GM18502 (cell line): ENCODE measurements at regions not wholly inside any gene's neighbourhood (a gene's known extent, or its start where the extent isn't known, plus 50 kb on each side); places are given as distances from the start of the nearest gene placed in this dataset.
"Not testable (repeated sequence)": the region's sequence is repeated elsewhere in the genome, so short reads cannot be mapped to it uniquely, and the experiment has no call there.

ENCODE experiments used
- ATAC-seq: cut with Tn5 transposase; IDR thresholded peaks from one replicate; pipeline ENCODE4 v1.9.1; 2021; ENCODE audit warnings: mild to moderate bottlenecking; ENCODE audit not compliant: unreplicated experiment, poor library complexity

GRCh38 chr9:104269996-104270963 is 176.2 kb downstream of the SMC2 start:
- ATAC-seq = no peak

DNA sequence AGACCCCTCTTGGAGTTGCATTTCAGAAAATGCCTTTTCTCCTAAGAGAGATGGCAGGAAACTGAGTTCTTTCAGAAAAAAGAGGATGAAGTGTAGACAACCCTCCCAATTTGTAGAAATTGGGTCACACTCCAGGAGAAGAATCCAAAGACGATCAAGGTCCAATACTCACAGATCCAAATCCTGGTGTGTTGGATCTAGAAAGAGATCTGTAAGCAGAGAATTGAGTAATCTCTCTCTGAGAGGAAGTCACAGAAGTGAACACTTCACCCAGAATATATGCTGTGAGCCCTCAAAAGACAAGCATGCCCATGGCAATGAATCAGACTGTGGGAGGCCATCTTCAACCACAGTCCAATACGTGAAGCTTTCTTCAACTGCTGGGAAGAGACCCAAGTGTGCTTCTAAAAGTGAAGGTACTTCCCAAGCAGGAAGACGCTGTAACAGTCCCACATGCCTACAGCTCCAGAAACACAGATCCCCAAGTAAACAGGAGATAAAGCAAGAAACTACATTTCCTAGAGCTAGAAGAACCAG is 182.7 kb downstream of the SMC2 start:
- ATAC-seq = no peak

DNA sequence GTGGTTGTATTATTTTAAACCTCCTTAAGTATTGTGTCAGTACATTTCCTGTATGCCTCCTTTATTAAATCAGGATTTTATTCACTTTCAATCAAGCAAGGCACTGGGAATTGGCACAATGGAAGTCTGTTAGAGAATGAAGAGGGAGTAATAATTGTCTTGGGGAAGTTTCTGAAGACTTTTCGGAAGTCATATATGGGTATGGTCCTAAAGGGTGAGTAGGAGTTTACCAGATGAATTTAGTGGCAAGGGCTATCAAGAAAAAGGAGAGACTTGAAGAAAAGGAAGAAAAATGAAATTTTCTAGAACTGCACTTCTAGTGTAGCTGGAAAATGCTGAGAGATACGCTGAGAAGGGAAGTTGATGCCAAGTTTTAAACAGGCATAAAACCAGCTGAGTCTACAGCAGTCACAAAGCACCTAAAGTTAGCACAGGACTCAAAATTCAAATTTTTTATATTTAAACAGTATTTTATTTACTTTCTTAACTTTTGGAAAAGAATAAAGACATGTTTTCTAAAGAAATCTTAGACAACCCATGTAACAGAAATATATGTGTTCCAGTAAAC is 184.9 kb downstream of the SMC2 start:
- no peak for ATAC-seq

DNA sequence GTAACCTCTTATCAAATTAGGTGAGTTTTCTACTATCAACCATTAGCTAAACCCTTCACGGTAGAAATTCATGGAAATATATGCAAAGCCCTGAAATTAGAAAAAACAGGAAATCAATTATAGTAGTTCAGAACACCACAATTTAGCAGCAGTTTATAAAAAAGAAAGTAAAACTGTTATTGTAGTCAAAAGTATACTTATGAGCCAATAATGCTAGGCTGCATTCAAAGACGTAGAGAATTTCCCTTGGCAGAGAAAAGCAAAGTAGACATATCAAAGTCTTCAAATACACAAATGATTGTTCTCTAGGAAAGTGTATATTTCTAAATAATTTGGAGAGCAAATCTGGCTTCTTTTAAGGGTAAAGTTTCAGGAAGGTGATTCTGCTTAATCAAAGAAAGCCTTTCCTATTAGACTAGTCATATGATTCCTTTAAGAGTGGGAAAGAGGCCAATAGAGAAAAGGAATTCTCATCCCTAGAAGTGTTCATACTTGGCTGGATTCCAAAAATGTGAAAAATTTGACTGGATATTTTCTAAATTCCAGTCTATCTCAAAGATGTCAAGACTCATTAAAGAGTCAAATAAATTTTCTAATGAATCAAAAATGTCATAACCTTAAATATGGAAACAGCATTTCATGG is 185.5 kb downstream of the SMC2 start:
- no peak for ATAC-seq

- no peak for ATAC-seq
These were observed 186.1 kb downstream of the SMC2 start for GRCh38 chr9:104280178-104280560.

- no peak for ATAC-seq
These were observed 186.6 kb downstream of the SMC2 start for GRCh38 chr9:104280711-104281110.

DNA sequence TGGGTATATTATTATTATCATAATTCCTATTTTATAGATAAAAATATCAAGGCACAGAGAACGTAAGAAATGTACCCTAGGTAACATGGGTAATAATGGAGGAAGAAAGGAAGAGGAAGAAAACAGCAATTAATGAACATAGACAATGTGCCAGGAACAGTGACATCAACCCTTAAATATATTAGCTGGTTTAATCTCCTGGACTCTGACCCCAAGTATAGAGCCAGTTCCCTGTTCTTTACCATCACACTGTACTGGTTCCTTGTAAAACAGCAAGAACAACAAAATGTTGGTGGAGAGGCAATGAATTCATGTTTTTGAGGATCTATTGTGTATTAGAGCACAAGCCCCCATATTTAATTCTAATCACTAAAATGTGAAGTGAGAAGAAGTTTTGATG is 192.1 kb downstream of the SMC2 start:
- no peak for ATAC-seq

DNA sequence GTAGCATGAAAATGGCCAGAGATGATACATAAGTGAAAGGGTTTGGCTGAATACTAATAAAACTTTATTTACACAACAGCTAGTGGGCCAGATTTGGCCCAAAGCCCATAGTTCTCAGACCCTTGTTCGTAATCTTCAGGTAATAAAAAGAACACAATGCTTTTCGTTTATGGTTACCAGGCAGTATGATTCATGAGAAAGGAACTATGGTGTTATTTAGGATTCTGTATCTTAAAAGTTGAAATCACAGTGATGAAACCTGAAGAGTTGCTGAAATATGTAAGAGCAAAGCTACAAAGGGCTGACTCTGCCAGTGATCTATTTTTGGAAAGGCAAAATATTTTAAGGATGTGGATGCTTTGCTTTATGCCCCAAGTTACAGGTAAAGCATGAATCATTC is 192.7 kb downstream of the SMC2 start:
- no peak for ATAC-seq

DNA sequence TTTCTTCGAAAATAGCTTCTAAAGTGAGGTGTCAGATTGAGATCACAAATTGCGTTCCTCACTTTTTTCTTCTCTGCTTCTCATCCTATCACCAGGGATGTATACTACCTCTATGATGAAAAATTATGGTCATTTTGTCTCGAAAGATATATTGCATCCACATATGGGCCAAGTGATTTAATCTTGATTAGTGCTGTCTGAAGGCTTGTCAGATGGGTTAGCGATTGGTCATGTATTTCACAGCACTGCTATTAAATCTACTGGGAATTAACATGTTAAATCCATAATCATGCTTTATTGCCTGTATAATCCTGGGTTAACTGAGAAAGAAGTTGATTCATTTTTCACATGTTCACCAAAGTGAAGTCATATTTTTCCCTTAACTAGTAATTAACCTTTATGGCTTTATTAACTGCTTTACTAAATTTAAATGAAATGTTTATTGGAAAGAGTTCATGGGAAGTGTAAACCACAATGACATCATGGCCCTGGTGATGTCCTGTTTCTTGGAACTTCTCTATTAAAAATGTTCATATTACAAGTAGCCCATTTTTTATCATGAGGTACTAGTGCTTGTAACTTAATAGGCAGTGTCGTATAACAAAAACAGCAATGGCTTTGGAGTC is 193.3 kb downstream of the SMC2 start:
- ATAC-seq = no peak

DNA sequence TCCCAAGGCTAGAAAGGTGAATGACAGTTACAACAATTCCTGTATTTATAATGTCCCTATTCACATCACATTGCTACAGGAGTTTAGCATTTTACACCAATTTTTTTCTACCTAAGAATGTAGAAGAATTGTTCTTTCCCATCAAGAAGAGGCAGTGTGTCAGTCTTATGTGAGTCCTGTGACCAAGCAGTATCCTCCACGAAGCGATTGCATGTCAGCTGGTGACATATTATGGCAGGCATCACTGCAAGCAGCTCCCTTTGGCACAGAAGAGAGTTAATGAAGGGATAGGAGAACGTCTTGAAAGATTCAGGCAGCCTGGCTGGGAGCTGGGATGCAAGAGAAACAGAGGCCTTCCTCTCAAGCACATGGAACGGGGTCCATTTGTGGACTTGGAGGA is 199.8 kb downstream of the SMC2 start:
- no peak for ATAC-seq

- no peak for ATAC-seq
These were observed 203.9 kb upstream of the OR13F1 start for GRCh38 chr9:104300124-104300523.

- no peak for ATAC-seq
These were observed 202.3 kb upstream of the OR13F1 start for GRCh38 chr9:104301755-104302154.

DNA sequence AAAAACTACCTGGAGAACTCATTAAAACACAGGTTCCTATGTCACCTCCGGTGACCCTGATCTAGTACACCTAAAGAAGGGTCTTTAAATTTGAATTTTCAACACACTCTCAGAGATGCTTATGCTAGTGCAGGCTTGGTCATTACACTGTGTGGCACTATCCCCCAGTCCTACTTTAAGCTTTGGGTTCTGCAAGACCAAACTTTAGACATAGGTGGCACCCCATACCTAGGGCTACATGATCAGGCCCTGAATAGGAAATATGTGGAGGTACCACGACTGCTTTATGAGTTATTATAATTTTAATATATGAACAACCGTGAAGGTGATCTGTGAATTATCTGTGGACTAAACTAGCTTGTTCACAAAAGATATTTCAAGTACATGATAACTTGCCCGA is 201.3 kb upstream of the OR13F1 start:
- ATAC-seq = no peak

- no peak for ATAC-seq
These were observed 199.1 kb upstream of the OR13F1 start for GRCh38 chr9:104304925-104305324.

DNA sequence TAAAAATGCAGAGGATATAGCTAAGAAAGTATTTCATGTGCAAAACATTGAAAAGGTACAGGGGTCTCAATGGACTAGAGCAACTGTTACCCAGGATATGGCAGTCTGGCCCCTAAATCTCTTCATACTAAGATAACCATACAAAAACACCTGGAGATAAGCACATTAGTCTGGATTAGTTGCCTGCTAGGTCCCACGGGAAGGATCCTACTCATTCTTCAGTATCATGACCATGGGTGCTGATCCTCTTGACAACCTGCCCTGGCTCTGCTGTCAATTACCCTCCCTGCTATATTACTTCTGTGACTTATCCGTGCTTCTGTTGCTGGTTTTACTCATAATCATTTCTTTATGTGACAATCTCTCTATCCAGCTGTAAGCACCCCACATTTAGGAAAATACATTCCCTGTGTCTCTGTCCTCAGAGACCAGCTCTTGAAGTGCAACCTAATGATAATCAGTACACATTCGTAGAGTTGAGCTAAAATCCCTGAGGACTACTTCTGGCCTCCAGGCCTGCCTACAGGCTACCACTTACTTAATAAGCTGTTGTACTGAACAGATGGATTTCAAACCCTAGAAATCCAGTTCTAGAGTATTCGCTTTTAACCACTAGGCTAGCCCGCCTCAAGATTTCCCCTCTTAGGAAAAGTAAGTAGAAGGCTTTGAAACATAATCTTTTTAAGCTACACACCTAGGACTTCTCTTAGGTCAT is 190.5 kb upstream of the OR13F1 start:
- no peak for ATAC-seq

- ATAC-seq = not testable (repeated sequence)
These were observed 187.7 kb upstream of the OR13F1 start for GRCh38 chr9:104316201-104317009.

DNA sequence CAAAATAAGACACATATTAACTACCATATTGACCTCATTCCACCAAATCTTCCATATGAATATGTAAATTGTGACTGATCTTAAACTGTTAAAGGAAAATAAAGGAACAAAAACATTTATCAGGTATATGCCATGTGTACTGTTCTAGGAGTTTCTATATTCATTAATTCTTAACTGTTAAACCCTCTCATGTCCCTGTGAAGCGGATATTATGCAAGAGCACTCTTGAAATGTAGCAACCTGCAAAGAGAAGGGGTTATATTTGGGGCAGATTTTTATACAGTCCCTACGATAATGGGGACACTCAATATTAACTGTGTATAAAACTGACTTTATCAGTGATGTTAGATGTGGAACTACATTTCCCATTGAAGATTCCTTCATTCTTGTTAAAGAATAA is 184.9 kb upstream of the OR13F1 start:
- no peak for ATAC-seq

DNA sequence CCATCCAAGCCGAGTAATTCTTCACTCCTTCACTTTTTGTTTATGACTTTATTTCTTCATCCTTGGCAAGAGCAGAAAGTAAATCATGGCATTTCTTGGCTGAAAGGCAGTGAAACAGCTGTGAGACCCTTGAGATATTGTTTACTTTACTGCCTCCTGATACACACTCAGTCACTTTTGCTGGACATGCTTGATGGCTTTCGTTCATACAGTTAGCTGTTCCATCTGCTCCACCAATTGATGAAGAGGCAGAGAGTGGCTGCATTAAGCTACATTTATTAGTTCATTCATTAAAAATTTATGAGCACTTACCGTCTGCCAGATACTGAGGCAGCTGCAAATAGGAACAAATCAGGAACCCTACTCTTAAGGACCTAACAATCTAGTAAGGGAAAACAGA is 184.4 kb upstream of the OR13F1 start:
- ATAC-seq = no peak

DNA sequence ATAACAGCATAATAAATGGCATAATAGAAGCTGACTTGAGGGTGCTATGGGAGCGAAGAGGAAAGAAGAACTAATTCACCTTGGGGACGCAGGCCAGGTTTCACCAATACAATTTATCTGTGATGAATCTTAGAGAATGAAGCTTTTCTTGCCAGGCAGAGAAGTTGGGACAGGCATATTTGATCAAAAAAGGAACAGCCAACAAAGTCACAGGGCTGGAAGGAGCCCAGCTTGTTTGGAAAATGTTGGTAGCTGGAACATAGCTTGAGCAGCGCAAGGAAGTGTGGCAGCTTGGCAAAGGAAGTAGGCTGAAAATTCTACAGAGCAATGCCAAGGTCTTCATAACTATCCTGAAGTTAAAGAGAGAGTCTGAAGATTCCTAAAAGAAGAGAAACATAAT is 181.5 kb upstream of the OR13F1 start:
- ATAC-seq = no peak
